Sigmoid colon (tissue), 6 donors: ENCODE measurements at regions not wholly inside any gene's neighbourhood (a gene's known extent, or its start where the extent isn't known, plus 50 kb on each side); places are given as distances from the start of the nearest gene placed in this dataset.

Experiments
- DNase-seq: peaks from one replicate; pipeline ENCODE4 v3.0.0-alpha.2; 2019
- H3K27ac ChIP-seq, 4 donors: fragments of 200-600 bp; sonication (generic); one replicate each; pipeline ENCODE4 v1.5.1; 2016 to 2019; ENCODE audit warnings: mild to moderate bottlenecking in 1 of 4
- H3K27me3 ChIP-seq, 3 donors: fragments of 200-600 bp; sonication (generic); one replicate each; pipeline ENCODE4 v1.5.1; 2019; ENCODE audit warnings: mild to moderate bottlenecking in 1 of 3
- H3K36me3 ChIP-seq, 4 donors: fragments of 200-600 bp; sonication (generic); one replicate each; pipeline ENCODE4 v1.5.1; 2016 to 2019
- H3K4me1 ChIP-seq, 4 donors: fragments of 200-600 bp; sonication (generic); one replicate each; pipeline ENCODE4 v1.5.1; 2017 to 2019
- H3K4me3 ChIP-seq, 4 donors: fragments of 200-600 bp; sonication (generic); one replicate each; pipeline ENCODE4 v1.5.1; 2017 to 2019; ENCODE audit warnings: mild to moderate bottlenecking in 2 of 4, moderate library complexity in 1 of 4
- H3K9me3 ChIP-seq, 4 donors: fragments of 200-600 bp in 3 of 4; sonication (generic) in 3 of 4; one replicate each; pipeline versions ENCODE4 v1.5.1 to v1.6.1; 2013 to 2019
- CTCF ChIP-seq, 4 experiments: fragments of 450-650 bp in 3 of 4; fragments of 200-600 bp in 1 of 4; IDR thresholded peaks; one replicate each; pipeline ENCODE4 v1.5.1; 2016 to 2019; ENCODE audit warnings: antibody characterized with exemption in 4 of 4, mild to moderate bottlenecking in 3 of 4, moderate library complexity in 2 of 4
- EP300 ChIP-seq, 4 donors: sonication (generic); formaldehyde crosslinking; IDR thresholded peaks; one replicate each; pipeline ENCODE4 v1.6.1; 2017; ENCODE audit warnings: antibody characterized with exemption in 4 of 4
- POLR2A ChIP-seq, 2 donors: fragments of 450-650 bp; IDR thresholded peaks; one replicate each; pipeline ENCODE4 v1.6.1; 2016; ENCODE audit warnings: antibody characterized with exemption in 2 of 2, mild to moderate bottlenecking in 2 of 2, moderate library complexity in 2 of 2
- POLR2AphosphoS5 ChIP-seq, 4 donors: sonication (generic); formaldehyde crosslinking; IDR thresholded peaks; one replicate each; pipeline ENCODE4 v1.6.1; 2017; ENCODE audit warnings: antibody characterized with exemption in 4 of 4
- WGBS, 2 donors: extraction: QIAGEN DNeasy Blood & Tissue Kit; methylation state at CpG; one replicate each; pipeline ENCODE4 v1.1.7; 2013; 5-methylcytosine and 5-hydroxymethylcytosine counted together
- intact Hi-C: fragments of 100-400 bp; cut with DNase I; formaldehyde crosslinking; loops from one replicate; pipeline ENCODE4 v1.15.1; 2023
- donor health status: healthy with polysubstance abuse.
- donor health status: healthy.

GRCh38 chr6:147805155-147805554 is 296.7 kb downstream of the SAMD5 start:
- intact Hi-C loops, result no loop called here
- Histone ChIP-seq H3K27ac (no peak overlapping the region), H3K9me3 (peaks cover 0 to 4% (median 2%) of the 10 kb centered on the region in 4 donors), H3K4me1 (peaks cover 0 to 20% (median 8%) of the 10 kb centered on the region in 4 donors), H3K4me3 (no peak overlapping the region), H3K36me3 (no peaks in the 10 kb centered on the region), H3K27me3 (no peaks in the 10 kb centered on the region)
- DNase-seq, result no peak
- 6 to 57% methylated on average over 1 of the region's 1 CpG for WGBS, 2 donors
- no peak for TF ChIP-seq EP300 (IDR thresholded peaks at IDR 0.05)
- TF ChIP-seq CTCF (IDR thresholded peaks at IDR 0.05), result no peak
- no peak for TF ChIP-seq POLR2AphosphoS5 (IDR thresholded peaks at IDR 0.05)
- TF ChIP-seq POLR2A (IDR thresholded peaks at IDR 0.05), result no peak

GRCh38 chr6:147806697-147807096 is 298.2 kb downstream of the SAMD5 start:
- Histone ChIP-seq H3K27ac (no peak overlapping the region), H3K27me3 (no peaks in the 10 kb centered on the region), H3K9me3 (peaks cover 0 to 4% (median 2%) of the 10 kb centered on the region in 4 donors), H3K4me3 (no peak overlapping the region), H3K36me3 (no peaks in the 10 kb centered on the region), H3K4me1 (peaks cover 0 to 16% (median 7%) of the 10 kb centered on the region in 4 donors)
- no peak for TF ChIP-seq POLR2A (IDR thresholded peaks at IDR 0.05)
- intact Hi-C loops, result no loop called here
- no peak for DNase-seq
- WGBS, 2 donors, result 92 to 100% methylated on average over 1 of the region's 1 CpG

DNA sequence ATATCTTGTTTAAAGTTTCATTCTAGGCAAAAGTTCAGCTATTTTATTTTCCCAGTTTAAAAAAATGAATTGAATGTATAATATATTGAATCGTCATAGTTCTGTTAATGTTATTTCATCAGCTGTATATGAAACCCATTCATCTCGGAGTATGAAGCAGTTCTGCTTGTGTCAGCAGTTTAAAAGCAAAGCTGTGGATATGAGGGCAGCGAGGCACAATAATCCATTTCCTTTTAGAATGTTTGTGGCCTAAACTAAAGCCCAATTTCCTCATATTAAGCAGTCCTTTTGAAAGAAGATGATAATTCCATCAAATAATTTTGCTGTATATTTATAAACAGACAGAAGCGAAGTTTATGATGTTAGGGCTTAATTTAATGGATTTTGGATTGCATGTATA is 300.1 kb downstream of the SAMD5 start:
- intact Hi-C loops, result no loop called here
- H3K9me3 ChIP-seq, result peaks cover 0 to 4% (median 2%) of the 10 kb centered on the region in 4 donors
- peaks cover 0 to 10% (median 2%) of the 10 kb centered on the region in 4 donors for H3K4me1 ChIP-seq
- no peaks in the 10 kb centered on the region for H3K27me3 ChIP-seq
- TF ChIP-seq EP300 (IDR thresholded peaks at IDR 0.05) (no peak), CTCF (IDR thresholded peaks at IDR 0.05) (no peak), POLR2AphosphoS5 (IDR thresholded peaks at IDR 0.05) (no peak), POLR2A (IDR thresholded peaks at IDR 0.05) (no peak)
- 67 to 87% methylated on average over 4 of the region's 4 CpGs for WGBS, 2 donors
- no peak overlapping the region for H3K4me3 ChIP-seq
- no peaks in the 10 kb centered on the region for H3K36me3 ChIP-seq
- no peak for DNase-seq
- no peak overlapping the region for H3K27ac ChIP-seq

DNA sequence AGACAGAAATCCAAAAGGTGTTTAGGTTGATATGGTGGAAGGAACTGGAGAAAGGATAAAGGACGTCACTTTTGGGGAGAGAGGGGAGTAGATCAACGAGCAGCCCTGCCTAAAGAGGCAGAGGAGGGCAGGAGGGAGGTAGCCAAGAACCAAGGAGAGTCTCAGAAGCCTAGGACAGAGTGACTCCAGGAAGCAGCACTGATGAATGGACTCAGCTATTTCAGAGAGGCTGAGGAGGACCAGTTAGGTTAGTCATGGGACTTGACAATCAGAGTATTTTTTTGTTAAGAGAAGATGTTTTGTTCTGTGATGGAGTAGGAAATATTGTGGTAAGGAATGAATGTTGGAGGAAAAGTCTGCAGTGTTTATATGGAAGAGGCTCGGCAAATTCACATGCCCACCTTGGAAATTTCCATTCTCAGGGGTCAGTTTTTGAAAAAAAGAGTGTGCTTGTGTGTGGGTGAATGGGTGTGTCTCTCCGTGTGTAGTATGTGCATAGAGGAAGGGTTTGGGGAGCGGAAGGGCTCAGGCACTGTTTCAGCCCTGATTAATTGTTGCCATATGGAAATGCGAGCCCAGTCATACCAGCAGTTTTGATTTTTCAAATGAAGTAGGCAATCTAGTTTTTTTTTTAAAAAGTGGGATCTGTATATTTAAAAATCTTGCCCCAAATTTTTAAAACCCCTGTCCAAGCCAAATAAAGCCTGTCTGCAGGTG is 303.6 kb downstream of the SAMD5 start:
- TF ChIP-seq POLR2A (IDR thresholded peaks at IDR 0.05) (no peak), EP300 (IDR thresholded peaks at IDR 0.05) (no peak), CTCF (IDR thresholded peaks at IDR 0.05) (no peak), POLR2AphosphoS5 (IDR thresholded peaks at IDR 0.05) (no peak)
- intact Hi-C loops, result no loop called here
- H3K36me3 ChIP-seq, result no peaks in the 10 kb centered on the region
- DNase-seq, result no peak
- WGBS, 2 donors, result 86% methylated on average over 6 of the region's 6 CpGs
- peaks cover 0 to 2% (median 0%) of the 10 kb centered on the region in 4 donors for H3K9me3 ChIP-seq
- H3K27ac ChIP-seq, result no peak overlapping the region
- H3K4me1 ChIP-seq, result no peaks in the 10 kb centered on the region
- no peak overlapping the region for H3K4me3 ChIP-seq
- H3K27me3 ChIP-seq, result no peaks in the 10 kb centered on the region

DNA sequence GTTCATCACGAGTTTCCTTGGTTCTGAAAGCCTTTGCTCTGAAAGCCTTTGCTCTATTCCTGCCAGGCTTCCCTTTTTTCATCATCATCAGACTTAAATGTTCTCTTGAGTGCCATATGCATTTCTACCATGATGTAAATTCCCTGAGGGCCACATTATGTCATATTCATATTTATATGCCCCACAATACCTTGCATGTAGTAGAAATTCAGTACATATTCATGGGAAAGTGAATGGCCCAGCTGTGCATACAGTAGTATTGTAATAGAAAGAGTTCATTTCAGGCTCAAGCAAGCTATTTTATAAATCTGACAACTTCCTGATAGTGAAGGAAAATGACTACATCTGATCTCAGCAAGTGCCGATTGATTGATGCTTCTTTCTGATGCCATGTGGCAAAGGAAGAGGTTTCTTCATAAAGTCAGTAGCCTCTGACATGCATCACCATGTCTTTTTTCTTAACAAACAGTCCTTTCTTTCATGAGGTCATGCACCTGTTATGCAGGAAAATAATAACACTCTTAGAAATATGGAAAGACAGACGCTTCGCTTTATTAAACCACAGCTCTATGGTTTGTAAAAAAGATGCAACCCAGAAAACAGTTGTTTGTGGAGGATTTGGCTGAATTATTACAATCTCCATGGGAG is 308.7 kb downstream of the SAMD5 start:
- Histone ChIP-seq H3K27me3 (no peaks in the 10 kb centered on the region), H3K4me1 (no peaks in the 10 kb centered on the region), H3K36me3 (no peaks in the 10 kb centered on the region), H3K4me3 (no peak overlapping the region), H3K9me3 (no peaks in the 10 kb centered on the region), H3K27ac (no peak overlapping the region)
- WGBS, 2 donors, result 92 to 93% methylated on average over 4 of the region's 4 CpGs
- no peak for DNase-seq
- TF ChIP-seq POLR2AphosphoS5 (IDR thresholded peaks at IDR 0.05) (no peak), EP300 (IDR thresholded peaks at IDR 0.05) (no peak), POLR2A (IDR thresholded peaks at IDR 0.05) (no peak)
- intact Hi-C loops, result no loop called here
